ENCODE measurements at regions not wholly inside any gene's neighbourhood (a gene's known extent, or its start where the extent isn't known, plus 50 kb on each side); places are given as distances from the start of the nearest gene placed in this dataset.

DNA sequence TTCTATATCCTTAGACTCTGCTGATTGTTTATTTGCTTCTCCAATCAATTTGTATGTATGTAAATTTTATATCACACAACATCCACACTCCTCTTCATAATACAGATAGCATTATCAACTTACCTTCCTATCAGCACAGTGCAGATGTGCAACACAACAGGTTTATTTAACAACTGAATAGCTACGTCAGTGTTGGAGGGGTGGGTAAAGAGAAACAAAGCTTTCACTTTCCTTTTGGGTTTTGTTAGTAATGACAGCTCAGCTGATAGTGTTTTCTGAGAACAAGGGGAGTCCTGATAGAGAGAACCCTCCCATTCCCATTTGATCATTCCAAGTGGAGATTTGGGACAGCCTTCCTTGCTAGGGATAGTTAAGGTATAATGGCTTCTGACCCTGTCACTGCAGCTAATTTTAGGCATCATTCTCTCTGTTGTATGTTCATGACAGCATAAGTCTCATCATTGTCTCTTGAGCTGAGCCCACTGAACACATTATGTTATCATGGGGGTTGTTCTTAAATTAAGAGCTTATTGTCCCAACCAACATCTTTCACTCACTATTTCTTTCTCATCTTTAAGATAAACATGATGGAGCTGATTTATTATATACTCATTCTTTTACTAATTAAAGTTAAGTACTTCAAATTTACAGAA lies 227.7 kb downstream of the GPD2 start:
- CTCF ChIA-PET, result no interaction called here
- no peaks in the 10 kb centered on the region for H3K4me1 ChIP-seq (ENCODE audit: control insufficient read depth, insufficient read depth, low read length)
- no peaks in the 10 kb centered on the region for H3K36me3 ChIP-seq (ENCODE audit: control insufficient read depth, insufficient read depth, low read length)
- H2AFZ ChIP-seq (replicated peaks; ENCODE audit: low read length, poor library complexity), result no peak overlapping the region
- intact Hi-C loops (cut with micrococcal nuclease) (no loop called here), in situ Hi-C loops (cut with MboI; ENCODE audit: low sequenced_read_pairs) (no loop called here), dilution Hi-C loops (cut with HindIII; ENCODE audit: low sequenced_read_pairs, unreplicated experiment) (no loop called here)
- H2AK5ac ChIP-seq (ENCODE audit: low read depth, low read length), result no peak overlapping the region
- H2BK120ac ChIP-seq (ENCODE audit: low read depth, low read length), result no peak overlapping the region
- DNase-seq, result no peak
- no TSS peak for BruUV-seq (replicated peaks)
- no peak overlapping the region for H3K14ac ChIP-seq (replicated peaks; ENCODE audit: low read depth, low read length)
- no peak overlapping the region for H2AK9ac ChIP-seq (replicated peaks; ENCODE audit: low read depth, low read length, poor library complexity)
- POLR2A ChIA-PET (ENCODE audit: unreplicated experiment), result interaction anchor here (0.6 kb wide), 1 partner anchor 16 kb away, joined by 3 read pairs; no protein-coding TSS in a partner anchor
- no peak overlapping the region for H4K91ac ChIP-seq (ENCODE audit: insufficient read depth, low read depth, low read length)
- H3K4me2 ChIP-seq (ENCODE audit: low read depth, low read length), result no peak overlapping the region
- H2BK5ac ChIP-seq (ENCODE audit: low read depth, low read length, poor library complexity, severe bottlenecking), result no peak overlapping the region
- H2BK20ac ChIP-seq (ENCODE audit: low read depth, low read length), result no peak overlapping the region
- no peak for ATAC-seq (ENCODE audit: low read depth)
- no peak overlapping the region for H3K23ac ChIP-seq (ENCODE audit: low read depth, low read length)
- no peak overlapping the region for H3K4ac ChIP-seq (ENCODE audit: low read depth, low read length)
- H3K56ac ChIP-seq (ENCODE audit: extremely low read depth, insufficient read depth, low read length), result no peak overlapping the region
- no peak overlapping the region for H4K8ac ChIP-seq (ENCODE audit: low read depth in 2 of 2, low read length in 2 of 2)
- H3K9me3 ChIP-seq (ENCODE audit: control insufficient read depth, insufficient read depth, low read length), result no peaks in the 10 kb centered on the region
- no peaks in the 10 kb centered on the region for H3K79me1 ChIP-seq (ENCODE audit: low read depth in 1 of 2, low read length in 2 of 2)
- no peaks in the 10 kb centered on the region for H3K27me3 ChIP-seq (ENCODE audit: control insufficient read depth, insufficient read depth, low read length)
- no peak overlapping the region for H3K4me3 ChIP-seq (ENCODE audit: insufficient read depth, low read depth, low read length)
- H4K5ac ChIP-seq (ENCODE audit: low read depth, low read length), result no peak overlapping the region
- H3K9ac ChIP-seq (ENCODE audit: low read depth, low read length), result no peak overlapping the region
- TF ChIP-seq SMC3 (IDR thresholded peaks at IDR 0.05; ENCODE audit: low read depth, low read length) (no peak), RAD21 (IDR thresholded peaks at IDR 0.05; ENCODE audit: low read length) (no peak), NFE2L2 (IDR thresholded peaks at IDR 0.05; ENCODE audit: low read depth, low read length) (no peak), RFX5 (IDR thresholded peaks at IDR 0.05; ENCODE audit: low read depth, low read length) (no peak), BHLHE40 (IDR thresholded peaks at IDR 0.05; ENCODE audit: low read depth, low read length) (no peak), CHD1 (IDR thresholded peaks at IDR 0.05; ENCODE audit: low read depth, low read length) (no peak), CEBPB (IDR thresholded peaks at IDR 0.05; ENCODE audit: low read depth, low read length) (no peak), MAZ (IDR thresholded peaks at IDR 0.05; ENCODE audit: borderline replicate concordance, low read depth, low read length) (no peak), RCOR1 (IDR thresholded peaks at IDR 0.05; ENCODE audit: insufficient replicate concordance, low read length) (no peak)
- H4K20me1 ChIP-seq (ENCODE audit: insufficient read depth, low read length), result no peaks in the 10 kb centered on the region
- WGBS, 2 experiments (ENCODE audit: extremely low coverage in 2 of 2, insufficient read length in 1 of 2), result no CpG with 5 or more reads among the region's 1 CpG
- H2BK15ac ChIP-seq (ENCODE audit: low read depth, low read length), result no peak overlapping the region
- no peak overlapping the region for H3K18ac ChIP-seq (ENCODE audit: low read depth, low read length)
- no peaks in the 10 kb centered on the region for H3K9me1 ChIP-seq (ENCODE audit: insufficient read depth, low read length)
- H3K27ac ChIP-seq (ENCODE audit: insufficient read depth, low read length), result no peak overlapping the region

Measured in IMR-90 (cell line).